GM23248 (cell line): ENCODE measurements at regions not wholly inside any gene's neighbourhood (a gene's known extent, or its start where the extent isn't known, plus 50 kb on each side); places are given as distances from the start of the nearest gene placed in this dataset.

Experiments
- EZH2 ChIP-seq: fragments of 200-600 bp; sonication (generic); IDR thresholded peaks from 2 replicates; pipeline ENCODE4 v1.6.1; 2018; ENCODE audit warnings: antibody characterized with exemption, mild to moderate bottlenecking; ENCODE audit not compliant: insufficient read depth, poor library complexity, severe bottlenecking
- EZH2phosphoT487 ChIP-seq: fragments of 200-600 bp; sonication (generic); IDR thresholded peaks from 2 replicates; pipeline ENCODE4 v1.6.1; 2018; ENCODE audit warnings: antibody characterized with exemption, moderate library complexity, mild to moderate bottlenecking, low read depth; ENCODE audit not compliant: insufficient read depth

- TF ChIP-seq EZH2 (no peak), EZH2phosphoT487 (no peak)
Measured at GRCh38 chr17:71866095-71866494, 254.7 kb upstream of the SOX9 start.
